Neural crest cell (in vitro differentiated cells): ENCODE measurements at regions not wholly inside any gene's neighbourhood (a gene's known extent, or its start where the extent isn't known, plus 50 kb on each side); places are given as distances from the start of the nearest gene placed in this dataset.

Experiments used
- DNase-seq: peaks from one replicate; pipeline ENCODE4 v3.0.0; 2021; ENCODE audit warnings: low read depth, mixed read lengths, low spot score
- H3K27ac Mint-ChIP-seq: one replicate; pipeline ENCODE4 v1.8.0; 2021; ENCODE audit warnings: mild to moderate bottlenecking, mixed read lengths; ENCODE audit not compliant: unreplicated experiment
- H3K27me3 Mint-ChIP-seq: 2 replicates; pipeline ENCODE4 v1.8.0; 2021; ENCODE audit warnings: low read depth, mild to moderate bottlenecking, mixed read lengths
- H3K36me3 Mint-ChIP-seq: 2 replicates; pipeline ENCODE4 v1.8.0; 2021; ENCODE audit warnings: low read depth, mild to moderate bottlenecking, mixed read lengths
- H3K4me1 Mint-ChIP-seq: 2 replicates; pipeline ENCODE4 v1.8.0; 2021; ENCODE audit warnings: mixed read lengths
- H3K4me3 Mint-ChIP-seq: one replicate; pipeline ENCODE4 v1.8.0; 2021; ENCODE audit warnings: mild to moderate bottlenecking, mixed read lengths
- H3K9me3 Mint-ChIP-seq: 2 replicates; pipeline ENCODE4 v1.8.0; 2021; ENCODE audit warnings: mixed read lengths
- TF ChIP-seq, protein P1 (sequence below): fragments of 200-600 bp; sonication (generic); conservative IDR thresholded peaks from 2 replicates; pipeline ENCODE4 v1.5.0; 2021; ENCODE audit warnings: antibody characterized with exemption, mild to moderate bottlenecking

DNA sequence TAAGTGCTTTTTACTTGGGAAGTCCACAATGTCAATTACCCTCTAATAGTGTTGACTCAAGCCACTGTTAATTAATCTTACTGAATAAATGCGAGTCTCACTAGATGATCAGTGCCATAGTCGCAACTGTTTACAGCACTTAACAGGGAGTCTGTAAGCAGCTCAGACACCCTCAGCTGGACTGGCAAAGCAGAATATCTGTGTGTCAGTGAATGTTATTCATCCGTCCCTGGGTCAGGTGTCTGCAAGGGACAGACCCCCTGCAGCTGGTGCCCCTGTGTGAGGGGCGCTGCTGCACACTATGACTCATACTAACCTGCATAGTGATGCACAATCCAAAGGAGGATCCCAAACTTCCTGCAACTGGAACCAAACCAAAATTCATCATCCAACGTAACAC lies 306.5 kb downstream of the HHIPL2 start:
- H3K4me3 Mint-ChIP-seq: no peak overlapping the region
- H3K9me3 Mint-ChIP-seq: peaks cover under 1% of the 10 kb centered on the region
- no peaks in the 10 kb centered on the region for H3K27me3 Mint-ChIP-seq
- H3K36me3 Mint-ChIP-seq: no peaks in the 10 kb centered on the region
- no peak for DNase-seq
- no peak overlapping the region for H3K27ac Mint-ChIP-seq
- TF ChIP-seq, protein P1, sequence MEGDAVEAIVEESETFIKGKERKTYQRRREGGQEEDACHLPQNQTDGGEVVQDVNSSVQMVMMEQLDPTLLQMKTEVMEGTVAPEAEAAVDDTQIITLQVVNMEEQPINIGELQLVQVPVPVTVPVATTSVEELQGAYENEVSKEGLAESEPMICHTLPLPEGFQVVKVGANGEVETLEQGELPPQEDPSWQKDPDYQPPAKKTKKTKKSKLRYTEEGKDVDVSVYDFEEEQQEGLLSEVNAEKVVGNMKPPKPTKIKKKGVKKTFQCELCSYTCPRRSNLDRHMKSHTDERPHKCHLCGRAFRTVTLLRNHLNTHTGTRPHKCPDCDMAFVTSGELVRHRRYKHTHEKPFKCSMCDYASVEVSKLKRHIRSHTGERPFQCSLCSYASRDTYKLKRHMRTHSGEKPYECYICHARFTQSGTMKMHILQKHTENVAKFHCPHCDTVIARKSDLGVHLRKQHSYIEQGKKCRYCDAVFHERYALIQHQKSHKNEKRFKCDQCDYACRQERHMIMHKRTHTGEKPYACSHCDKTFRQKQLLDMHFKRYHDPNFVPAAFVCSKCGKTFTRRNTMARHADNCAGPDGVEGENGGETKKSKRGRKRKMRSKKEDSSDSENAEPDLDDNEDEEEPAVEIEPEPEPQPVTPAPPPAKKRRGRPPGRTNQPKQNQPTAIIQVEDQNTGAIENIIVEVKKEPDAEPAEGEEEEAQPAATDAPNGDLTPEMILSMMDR: no peak
- H3K4me1 Mint-ChIP-seq: no peaks in the 10 kb centered on the region

DNA sequence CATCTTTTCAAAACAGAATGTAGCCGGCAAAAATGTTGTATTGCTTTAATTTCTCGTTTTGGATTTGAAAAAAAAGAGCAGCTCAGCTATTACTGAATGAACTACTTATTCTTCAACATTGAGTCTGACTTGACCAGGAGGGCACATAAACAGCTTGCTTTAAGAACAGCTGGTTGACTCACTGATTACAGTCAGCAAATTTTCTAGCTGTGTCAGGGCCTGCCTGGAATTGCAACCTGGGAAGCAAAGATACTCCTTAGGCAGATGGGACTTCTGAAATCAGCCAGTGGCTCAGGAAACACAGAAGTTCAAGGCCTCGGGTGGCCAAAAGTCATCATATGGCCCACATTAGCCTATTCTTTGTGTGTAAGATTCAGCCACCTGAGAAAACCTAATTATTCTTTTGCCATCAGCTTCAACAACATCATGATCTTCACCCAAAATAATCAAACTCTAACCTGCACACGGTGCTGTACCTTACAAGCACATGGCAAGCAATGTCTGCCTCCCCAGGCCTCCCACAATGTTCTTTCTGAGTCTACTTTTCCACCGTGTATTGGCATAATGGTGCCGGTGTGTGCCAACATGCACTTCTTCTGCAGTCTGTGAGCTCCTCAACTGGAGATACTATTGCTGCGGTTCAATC lies 307.2 kb downstream of the HHIPL2 start:
- Mint-ChIP-seq H3K4me3 (no peak overlapping the region), H3K36me3 (no peaks in the 10 kb centered on the region), H3K9me3 (peaks cover 2% of the 10 kb centered on the region), H3K27ac (no peak overlapping the region), H3K4me1 (no peaks in the 10 kb centered on the region), H3K27me3 (no peaks in the 10 kb centered on the region)
- DNase-seq: no peak
- TF ChIP-seq, protein P1: no peak

DNA sequence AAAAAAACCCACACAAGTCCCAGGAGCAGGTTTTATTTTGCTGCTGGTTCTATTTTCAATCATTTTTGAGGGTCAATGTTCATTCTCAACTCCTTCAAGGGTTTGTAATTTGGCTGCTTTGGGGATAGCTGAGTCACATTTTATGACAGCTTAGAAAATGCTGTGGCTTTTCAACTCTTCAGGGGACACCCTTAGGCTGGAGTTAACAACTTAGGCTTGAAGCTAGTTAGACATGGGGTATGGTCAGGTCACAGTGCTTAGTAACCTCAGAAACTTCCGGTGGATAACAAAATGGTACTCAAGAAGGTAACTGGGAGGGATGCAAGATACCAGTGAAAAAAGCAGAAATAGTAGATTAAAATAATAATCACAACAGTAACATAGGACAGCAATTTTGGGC lies 308.8 kb downstream of the HHIPL2 start:
- no peak overlapping the region for H3K27ac Mint-ChIP-seq
- no peak overlapping the region for H3K4me3 Mint-ChIP-seq
- TF ChIP-seq, protein P1: no peak
- no peak for DNase-seq
- peaks cover 6% of the 10 kb centered on the region for H3K4me1 Mint-ChIP-seq
- H3K36me3 Mint-ChIP-seq: no peaks in the 10 kb centered on the region
- H3K9me3 Mint-ChIP-seq: peaks cover 2% of the 10 kb centered on the region
- H3K27me3 Mint-ChIP-seq: no peaks in the 10 kb centered on the region

DNA sequence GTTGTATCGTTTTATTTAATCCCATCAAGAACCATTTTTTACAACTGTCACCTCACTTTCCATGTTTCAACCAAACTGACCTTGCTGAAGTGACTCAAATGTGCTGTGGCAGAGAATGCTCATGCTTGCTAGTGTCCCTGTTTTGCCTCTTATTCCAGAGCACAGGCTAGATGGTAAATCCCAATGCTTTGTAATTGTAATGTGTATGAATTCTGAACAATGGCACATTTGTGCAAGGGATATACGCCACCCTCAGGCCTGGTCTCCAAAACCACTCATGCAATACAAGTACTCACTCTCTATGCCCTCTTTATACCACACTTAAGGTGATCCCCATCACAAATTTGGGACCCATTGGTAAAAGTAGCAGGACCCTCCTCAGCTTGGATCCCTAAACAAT lies 313.6 kb downstream of the HHIPL2 start:
- Mint-ChIP-seq H3K4me1 (peaks cover 7% of the 10 kb centered on the region), H3K36me3 (no peaks in the 10 kb centered on the region), H3K9me3 (peaks cover 2% of the 10 kb centered on the region), H3K4me3 (no peak overlapping the region), H3K27ac (no peak overlapping the region), H3K27me3 (no peaks in the 10 kb centered on the region)
- TF ChIP-seq, protein P1: no peak
- DNase-seq: no peak

DNA sequence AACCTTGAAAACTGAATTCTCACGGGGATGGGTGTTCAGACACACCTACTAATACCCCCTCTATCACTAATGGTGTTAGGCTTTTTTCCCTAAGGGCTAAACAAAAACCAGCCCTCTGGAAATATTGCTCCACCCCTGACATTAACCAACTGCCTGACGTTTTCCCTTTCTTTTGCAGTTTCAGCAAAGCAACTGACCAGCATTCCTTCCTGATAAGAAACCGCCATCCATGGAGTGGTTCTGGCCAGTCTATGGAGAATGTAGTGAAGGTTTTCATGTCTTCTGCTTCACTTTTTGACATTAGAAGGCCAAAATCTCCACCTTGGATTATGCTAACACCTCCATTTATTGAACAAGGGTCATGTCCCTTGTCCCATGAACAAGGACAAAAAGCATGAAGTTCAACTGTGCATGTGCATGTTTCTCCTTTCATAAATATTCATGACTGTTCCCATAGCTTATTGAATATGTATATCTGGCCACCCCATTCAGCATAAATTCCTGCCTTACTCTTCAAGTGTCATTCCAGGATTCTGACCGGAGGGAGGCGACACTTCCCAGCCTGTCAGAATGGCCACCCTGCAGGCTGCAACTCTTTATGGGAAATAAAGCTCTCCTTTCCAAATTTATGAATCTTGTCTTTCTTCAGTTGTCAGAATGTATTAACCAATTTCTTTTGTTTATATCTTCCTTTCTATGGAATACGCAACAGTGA lies 314.3 kb downstream of the HHIPL2 start:
- H3K4me1 Mint-ChIP-seq: peaks cover 7% of the 10 kb centered on the region
- TF ChIP-seq, protein P1: no peak
- peaks cover 2% of the 10 kb centered on the region for H3K9me3 Mint-ChIP-seq
- H3K4me3 Mint-ChIP-seq: no peak overlapping the region
- DNase-seq: no peak
- no peak overlapping the region for H3K27ac Mint-ChIP-seq
- H3K36me3 Mint-ChIP-seq: peaks cover 2% of the 10 kb centered on the region
- no peaks in the 10 kb centered on the region for H3K27me3 Mint-ChIP-seq
